ENCODE measurements at regions not wholly inside any gene's neighbourhood (a gene's known extent, or its start where the extent isn't known, plus 50 kb on each side); places are given as distances from the start of the nearest gene placed in this dataset.

DNA sequence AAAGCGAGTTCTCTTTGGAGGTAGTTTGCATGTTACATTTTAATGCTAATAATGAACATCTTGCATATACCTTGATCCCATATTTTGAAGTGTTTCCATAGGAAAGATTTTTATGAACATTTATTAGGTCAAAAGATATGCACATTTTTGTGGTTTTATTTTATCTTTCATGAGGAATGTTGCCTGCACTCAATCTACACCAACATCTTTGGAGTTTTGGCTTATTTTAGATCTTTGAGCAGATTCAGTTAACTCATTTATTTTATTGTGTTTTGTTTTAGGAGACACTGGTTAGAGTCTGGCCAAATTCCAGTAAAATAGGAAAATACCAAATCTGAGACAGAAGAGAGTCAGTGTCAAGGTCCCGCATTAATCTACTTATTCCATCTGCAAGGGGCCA, 540.9 kb downstream of the RNF144A start:
- no peak for DNase-seq (ENCODE audit: low spot score)

DNA sequence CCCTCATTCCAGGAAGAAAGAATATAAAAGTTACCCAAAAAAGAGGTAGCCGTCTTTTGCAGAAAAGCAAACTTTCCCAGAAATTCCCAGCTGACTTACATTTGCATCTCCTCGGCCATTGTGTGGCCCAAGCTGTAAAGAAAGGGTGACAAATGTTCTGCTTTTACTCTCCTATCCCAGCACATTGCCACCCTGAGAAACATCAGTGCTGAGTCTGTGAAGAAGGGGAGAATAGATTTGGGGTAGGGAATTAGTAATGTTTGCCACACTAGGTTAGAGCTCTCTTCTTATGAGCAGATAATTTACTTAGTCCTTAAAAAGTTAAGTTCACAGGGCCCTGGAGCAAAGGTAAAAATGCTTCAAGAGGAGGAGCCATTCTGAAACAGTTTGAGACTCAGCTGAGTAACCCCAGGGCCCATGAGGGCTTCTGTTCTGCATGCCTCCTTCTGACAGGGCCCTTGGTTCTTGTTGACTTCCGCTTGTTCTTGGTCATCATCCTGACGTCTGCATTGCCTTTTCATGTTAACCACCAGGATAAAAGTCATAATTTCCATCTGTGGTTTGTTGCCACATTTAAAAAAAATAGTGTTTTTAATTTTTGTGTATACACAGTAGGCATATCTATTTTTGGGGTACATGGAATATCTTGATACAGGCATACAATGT, 550.7 kb downstream of the RNF144A start:
- no peak for DNase-seq (ENCODE audit: low spot score)

DNA sequence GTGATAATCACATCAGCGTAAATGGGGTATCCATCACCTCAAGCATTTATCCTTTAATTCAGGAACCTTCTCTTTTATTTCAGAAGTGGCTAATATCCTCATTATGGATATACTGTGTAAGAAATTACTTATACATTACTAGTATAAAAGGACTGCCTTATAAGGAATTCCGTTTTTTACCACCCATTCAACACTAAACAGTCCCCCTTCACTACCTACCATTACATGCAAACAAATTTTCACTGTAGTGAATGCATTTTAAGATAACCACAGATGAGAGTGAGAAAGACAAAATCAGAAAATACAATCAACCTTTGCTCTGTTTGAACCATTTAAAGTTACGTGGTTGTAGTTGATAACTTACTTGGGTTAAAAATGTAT, 551.2 kb downstream of the RNF144A start:
- no peak for DNase-seq (ENCODE audit: low spot score)

DNA sequence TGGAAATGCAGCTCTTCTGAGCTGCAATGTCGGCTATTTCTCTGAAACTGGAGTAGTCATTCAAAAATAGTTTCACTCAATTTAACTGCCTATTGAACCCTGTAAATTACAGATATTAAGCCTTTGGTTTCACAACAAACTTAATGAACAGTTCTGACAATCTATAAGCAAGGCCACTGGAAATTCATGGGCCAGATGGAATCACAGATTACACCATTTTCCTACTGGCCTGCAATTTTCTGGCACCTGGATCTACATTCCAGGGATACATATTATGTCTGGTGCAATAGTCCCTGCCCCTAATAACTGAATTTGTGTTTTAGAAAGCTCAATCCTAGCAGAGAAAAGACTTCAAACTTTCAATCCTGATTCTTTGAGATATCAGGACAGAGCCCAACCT, 551.7 kb downstream of the RNF144A start:
- no peak for DNase-seq (ENCODE audit: low spot score)

DNA sequence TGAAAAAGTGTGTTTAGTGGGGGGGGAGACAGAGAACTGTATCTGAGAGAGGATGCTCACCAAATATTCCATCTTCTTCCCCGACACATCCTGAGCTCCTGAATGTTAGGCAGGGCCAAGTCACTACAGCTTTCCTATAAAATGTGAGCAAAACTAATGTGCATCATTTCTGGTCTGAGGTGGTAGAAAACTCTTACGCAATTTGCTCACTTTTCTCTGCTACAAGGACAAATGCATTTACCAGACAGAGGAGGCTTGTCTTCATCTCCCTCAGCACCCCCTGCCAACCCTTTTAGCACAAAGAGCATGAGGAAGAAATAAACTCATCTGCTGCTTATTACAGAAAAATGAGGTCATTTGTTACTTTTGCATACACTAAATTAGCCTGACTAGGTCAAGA, 554.0 kb downstream of the RNF144A start:
- no peak for DNase-seq (ENCODE audit: low spot score)

DNA sequence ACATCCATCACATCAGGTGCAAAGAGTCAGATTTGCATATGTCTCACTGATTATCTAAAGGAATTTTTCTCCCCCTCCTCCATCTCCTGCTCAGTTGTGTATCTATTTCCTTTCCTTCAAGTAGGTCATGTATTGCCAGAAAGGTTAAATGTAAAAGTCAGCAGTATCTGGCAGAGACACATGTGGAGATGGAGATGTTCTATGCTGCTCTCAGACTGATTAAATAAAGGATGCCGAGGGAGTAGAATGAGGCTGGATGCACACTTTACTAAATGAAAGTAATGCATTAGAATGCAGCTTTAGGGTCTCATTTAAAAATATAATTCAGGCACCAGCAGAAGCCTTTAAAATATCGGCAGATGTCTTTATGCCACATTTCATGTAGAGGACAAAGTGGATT, 555.3 kb downstream of the RNF144A start:
- DNase-seq (ENCODE audit: low spot score): no peak

DNA sequence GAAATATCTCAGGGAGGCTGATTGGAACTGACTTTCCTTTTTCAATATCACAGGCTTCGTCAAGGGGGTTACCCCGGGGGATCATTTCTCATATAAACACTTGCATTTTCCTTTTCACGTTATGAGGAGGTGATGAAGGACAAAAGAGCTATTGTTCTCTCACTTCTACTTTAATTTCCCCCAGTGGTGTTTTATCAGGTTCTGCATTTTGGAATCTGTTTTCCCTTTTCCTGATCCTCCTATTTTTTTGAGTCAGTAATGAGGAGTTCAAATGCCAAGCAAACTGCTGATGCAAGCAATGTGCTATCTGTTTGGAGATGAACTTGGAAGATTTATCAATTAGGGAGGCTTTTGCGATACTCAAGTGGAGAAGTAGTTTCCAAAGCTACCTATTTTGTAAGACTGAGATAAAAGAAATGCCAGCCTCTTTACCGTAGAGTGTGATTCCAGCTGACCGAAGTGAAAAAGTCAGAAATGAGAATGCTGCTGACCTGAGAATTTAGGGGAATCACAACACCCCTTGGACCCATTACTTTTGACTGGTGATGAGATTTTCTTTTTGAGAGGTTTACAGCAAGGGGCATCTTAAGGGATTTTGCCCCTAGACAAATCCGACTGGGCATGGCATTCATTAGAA, 556.0 kb downstream of the RNF144A start:
- no peak for DNase-seq (ENCODE audit: low spot score)

DNA sequence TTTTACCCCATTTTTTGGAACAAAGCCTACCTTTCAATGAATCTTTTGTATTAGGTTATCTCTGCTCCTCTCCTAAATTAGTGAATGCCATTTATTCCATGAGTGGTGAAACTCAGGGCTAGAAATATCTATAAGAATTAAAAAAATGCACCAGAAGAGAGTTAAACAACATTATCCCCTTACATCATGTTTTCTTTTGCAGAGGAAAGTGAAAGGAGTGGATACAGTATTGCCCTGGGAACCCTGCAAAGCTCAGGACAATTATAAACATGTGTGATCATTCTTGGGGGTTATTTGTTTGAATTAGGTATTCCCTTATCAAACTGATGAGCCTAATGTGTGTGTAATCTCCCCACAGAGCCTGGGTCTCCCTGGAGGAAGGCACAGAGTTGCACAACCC, 559.2 kb downstream of the RNF144A start:
- no peak for DNase-seq (ENCODE audit: low spot score)

DNA sequence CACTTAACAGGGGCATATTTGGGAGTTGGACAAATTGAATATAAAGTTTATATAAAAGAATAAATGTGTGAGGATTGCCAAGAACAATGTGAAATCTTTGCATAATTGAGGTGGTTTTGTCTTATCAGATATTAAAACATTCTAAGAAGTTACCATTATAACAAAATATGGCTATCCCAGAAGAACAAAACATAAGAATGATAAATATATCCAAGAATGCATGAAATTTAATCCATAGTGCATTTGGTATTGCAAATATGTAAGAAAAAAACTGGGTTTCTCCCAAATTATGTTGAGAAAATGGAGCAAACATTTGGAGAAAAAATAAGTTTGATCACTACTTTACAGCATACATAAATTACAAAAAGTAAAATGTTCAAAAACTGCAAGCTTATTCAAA, 562.4 kb downstream of the RNF144A start:
- DNase-seq (ENCODE audit: low spot score): no peak

DNA sequence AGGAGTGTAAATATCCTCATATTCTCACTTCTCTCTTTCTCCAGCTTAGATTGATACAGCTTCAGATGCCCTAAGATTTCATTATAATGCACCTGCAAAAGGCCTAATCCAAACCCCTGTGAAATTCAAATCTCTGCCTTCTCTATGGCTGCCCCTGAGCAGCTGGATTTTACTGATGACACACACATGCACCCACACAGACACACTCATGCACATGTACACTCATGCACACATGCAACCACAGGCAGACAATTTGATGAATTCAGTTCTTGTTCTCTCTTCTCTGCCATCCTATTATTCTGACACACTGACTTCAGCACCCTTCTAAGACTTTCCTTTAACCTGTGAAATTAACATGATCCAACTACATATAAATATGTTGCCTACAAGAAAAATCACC, 563.2 kb downstream of the RNF144A start:
- DNase-seq (ENCODE audit: low spot score): no peak

DNA sequence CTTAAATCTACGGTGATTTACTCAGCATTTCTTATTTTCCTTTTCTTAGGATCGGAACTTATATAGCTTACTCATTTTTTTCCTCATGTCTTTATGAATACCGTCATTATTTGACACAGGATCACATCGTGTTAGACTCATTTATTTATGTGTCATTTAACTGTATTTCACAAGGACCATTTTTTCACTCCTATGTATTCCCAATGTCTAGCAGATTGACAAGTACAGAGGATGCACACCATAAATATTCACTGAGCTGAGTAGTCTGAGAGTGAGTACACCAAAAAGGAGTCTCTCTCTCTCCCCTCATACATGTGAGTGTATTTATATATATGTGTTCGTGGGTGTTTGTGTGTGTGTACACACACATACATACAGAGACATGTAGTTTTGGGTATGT, 573.5 kb downstream of the RNF144A start:
- no peak for DNase-seq (ENCODE audit: low spot score)

DNA sequence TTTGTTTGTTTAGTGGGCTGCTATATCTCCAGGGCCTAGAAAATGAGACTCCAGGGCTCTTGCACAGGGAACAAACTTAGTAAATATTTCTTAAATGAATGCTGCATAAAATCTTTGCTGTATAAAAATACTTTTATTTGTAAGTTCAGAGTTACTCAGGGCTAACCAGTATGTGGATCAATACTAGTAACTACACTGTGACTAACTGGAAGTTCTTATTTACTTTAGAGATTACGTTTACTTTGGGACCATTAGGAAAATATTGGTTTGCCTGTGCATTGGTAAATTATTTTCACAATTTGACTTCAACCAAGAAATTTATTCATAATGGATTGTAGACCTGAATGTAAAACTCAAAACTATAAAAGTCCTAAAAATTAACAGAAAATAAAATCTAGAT, 575.5 kb downstream of the RNF144A start:
- DNase-seq (ENCODE audit: low spot score): no peak

DNA sequence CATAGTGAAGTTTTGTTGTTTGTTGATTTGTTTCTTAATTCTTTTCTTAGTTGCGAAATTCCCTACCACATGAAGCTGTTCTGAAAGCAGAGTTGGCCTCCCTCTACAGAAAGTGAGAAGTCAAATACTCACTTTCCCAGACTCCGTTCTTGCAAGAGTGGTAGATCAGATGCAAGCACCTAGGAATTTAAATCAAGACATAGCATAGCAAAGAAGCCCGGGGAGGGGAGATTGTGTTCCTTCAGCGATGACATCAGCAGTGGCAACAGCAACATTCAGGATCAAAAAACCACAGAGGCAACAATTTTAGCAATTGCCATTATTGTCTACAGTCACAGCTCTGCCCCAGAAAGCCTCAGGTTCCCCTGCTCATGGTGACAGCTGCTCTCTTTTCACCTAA, 580.0 kb downstream of the RNF144A start:
- no peak for DNase-seq (ENCODE audit: low spot score)

DNA sequence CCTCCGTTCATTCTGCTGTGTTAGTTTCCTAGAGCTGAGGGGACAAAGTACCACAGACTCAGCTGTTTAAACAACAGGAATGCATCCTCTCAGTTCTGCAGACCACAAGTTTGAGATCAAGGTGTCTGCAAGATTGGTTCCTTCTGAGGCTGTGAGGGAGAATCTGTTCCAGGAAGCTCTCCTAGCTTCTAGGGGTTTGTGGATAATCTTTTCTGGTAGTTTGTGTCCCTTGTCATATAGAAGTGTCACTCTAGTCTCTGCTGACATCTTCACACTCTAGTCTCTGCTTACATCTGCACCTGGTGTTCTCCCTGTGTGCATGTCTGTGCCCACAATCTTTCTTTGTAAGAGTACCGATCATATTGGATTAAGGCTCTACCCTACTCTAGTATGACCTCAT, 581.8 kb downstream of the RNF144A start:
- DNase-seq (ENCODE audit: low spot score): peak; percentile 16

DNA sequence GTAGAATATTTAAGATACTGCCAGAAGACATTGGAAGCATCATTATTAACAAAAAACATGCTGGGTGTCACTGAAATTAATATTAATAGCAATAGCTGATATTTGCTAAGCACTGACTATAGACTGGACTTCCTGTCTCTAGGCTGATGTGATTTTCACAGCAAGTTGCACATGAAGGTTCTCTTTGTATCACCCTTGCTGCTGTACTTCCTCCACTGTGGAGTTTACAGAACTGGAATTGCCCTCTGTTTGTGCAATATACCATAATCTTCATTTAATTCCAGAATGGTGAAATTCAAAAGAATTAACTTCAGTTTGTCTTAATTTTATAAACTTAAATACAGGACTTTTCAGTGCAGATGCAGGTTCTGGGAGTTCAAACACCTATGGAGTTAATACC, 585.1 kb downstream of the RNF144A start:
- no peak for DNase-seq (ENCODE audit: low spot score)

DNA sequence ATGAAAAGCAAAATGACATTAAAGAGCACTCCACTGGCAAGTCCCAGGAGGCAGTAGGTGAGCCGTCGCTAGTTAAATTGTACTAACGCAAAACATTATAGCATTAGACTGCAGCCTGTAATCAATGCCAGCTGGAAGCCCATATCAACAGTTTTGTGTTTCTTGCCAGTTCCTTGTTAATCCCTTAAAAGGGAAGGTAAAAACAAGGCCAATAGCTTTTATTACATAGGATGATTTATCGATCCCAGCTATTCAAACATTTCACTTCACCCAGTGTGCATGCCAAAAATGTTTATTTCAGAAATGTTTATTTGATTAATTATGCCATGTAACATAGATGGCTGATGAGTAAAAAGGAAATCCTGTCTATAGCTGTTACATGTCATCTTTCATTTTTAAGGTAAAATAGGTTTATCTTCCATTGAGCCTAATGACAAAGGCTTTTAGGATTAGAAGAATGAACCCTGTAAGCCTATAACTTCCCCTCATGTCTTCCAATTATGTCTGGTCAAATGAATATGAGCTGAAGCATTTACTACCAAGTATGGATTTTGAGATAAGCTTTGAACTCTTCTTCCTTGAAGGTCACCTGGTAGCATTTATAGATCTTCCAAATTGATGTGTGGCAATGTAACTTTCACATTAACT, 591.2 kb downstream of the RNF144A start:
- peak; percentile 86 for DNase-seq (ENCODE audit: low spot score)

DNA sequence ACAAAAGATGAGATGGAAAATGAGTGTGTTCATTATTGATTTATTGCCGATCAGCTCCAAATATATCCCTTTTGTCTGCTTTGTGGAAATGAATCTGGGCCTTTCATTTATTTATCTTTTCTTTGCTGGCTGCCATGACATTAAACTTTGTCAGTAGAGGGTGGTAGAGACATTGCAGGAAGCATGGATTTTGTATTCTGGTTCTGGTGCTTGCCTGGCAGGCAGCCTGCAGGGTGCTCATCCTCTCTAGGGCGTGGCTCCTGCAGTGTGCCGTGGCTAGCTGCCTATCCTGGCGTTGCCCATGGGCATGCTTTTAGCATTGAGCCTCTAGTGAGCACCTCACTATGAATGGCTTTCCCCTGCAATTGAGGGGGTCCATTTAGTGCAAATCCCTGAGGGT, 593.1 kb downstream of the RNF144A start:
- DNase-seq (ENCODE audit: low spot score): no peak

DNA sequence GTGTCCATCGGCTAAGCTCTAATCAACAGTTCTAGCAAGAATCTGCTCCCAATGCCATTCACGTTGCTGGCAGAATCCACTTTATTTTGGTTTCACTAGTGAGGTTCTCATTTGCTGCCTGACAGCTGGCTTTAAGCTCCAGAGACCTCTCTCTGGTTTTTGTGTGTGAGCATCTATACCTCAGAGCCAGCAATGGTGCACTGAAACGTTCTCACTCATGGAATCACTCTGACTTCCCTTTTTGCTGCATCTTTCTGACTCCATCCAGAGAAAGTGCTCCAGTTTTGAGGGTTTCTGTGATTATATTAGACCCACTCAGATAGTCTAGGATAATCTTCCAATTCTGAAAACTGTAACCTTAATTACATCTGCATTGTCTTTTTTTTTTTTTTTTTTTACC, 596.6 kb downstream of the RNF144A start:
- DNase-seq (ENCODE audit: low spot score): no peak

DNA sequence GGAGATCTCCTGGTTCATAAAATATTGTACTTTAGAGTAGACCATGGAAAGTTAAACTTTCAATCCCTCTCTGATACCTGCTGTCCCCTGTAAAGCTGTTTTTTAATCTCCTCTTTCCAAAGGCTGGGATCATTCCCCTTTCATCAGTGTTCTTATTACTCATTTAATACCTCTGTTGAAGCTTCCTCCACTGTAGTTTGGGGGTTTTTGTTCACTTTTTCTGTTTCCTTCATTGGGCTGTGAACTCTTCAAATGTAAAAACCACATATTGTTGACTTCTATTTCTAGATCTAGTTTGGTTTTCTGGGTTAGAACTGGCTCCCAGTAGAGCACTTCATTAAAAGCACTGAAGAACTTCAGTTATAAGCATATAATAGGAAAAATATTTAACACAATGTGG, 598.1 kb downstream of the RNF144A start:
- no peak for DNase-seq (ENCODE audit: low spot score)

DNA sequence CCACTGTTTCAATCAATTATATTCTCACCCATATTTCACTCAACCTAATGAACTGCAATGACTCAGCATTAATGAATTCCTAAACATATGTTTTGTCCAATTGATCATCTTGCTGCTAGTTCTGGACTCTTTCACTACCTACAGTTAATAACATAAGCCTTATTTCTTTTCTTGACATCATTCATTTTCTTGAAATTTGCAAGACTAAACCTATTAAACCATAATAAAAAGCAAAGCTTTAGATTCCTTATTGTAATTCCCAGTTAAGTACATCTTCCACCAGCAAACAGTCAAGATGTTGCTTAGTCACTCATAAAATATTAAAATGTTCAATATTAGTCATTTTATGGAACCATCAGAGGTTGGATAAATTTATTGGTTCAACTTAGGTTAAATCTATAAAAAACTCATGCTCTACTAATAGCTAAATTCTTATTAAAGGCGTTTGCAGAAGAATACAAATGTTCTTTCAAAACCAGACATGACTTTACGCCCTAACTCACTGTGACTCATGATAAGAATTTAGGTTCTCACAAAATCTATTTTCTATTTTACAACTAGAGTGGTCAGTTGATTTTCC, 599.4 kb downstream of the RNF144A start:
- DNase-seq (ENCODE audit: low spot score): no peak

DNA sequence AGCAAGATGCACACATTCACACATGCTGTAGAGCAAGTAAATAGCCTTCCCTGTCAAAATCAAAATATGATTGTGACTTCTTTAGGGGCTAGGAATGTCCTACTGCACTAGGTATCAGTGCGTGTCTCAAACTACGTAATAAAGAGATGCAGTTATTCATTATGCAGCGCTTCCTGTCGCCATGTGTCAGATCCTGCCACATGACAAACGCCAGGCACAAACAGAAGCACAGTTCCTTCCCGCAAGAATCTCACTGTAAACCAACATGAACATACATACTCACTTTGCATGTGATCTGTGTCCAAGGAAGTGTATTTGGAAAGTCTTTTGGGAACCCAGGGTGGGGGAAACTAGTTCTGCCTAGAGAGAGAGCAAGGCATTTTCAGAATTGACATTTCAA, 599.9 kb downstream of the RNF144A start:
- peak; percentile 78 for DNase-seq (ENCODE audit: low spot score)

DNA sequence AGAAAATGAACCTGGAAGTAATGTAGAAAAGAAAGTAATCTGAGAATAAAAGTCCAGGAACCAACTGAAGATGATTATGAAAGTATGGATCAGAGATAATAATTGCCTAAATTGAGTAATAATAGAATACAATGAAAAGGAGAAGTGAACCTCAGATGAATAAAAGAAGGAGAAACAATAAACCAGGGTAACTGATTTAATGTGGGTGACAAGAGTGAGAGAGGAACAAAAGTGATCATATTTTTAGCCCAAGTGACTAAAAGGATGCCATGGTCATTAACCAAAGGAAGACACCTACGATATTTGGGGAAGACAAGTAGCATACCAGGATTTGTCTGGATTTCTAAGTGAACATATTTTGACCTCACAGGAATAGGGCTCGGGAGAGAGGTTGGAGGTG, 600.6 kb downstream of the RNF144A start:
- DNase-seq (ENCODE audit: low spot score): no peak

Data from SK-N-DZ (cell line).